ENCODE measurements at regions not wholly inside any gene's neighbourhood (a gene's known extent, or its start where the extent isn't known, plus 50 kb on each side); places are given as distances from the start of the nearest gene placed in this dataset.
"Not testable (repeated sequence)": the region's sequence is repeated elsewhere in the genome, so short reads cannot be mapped to it uniquely, and the experiment has no call there.

DNA sequence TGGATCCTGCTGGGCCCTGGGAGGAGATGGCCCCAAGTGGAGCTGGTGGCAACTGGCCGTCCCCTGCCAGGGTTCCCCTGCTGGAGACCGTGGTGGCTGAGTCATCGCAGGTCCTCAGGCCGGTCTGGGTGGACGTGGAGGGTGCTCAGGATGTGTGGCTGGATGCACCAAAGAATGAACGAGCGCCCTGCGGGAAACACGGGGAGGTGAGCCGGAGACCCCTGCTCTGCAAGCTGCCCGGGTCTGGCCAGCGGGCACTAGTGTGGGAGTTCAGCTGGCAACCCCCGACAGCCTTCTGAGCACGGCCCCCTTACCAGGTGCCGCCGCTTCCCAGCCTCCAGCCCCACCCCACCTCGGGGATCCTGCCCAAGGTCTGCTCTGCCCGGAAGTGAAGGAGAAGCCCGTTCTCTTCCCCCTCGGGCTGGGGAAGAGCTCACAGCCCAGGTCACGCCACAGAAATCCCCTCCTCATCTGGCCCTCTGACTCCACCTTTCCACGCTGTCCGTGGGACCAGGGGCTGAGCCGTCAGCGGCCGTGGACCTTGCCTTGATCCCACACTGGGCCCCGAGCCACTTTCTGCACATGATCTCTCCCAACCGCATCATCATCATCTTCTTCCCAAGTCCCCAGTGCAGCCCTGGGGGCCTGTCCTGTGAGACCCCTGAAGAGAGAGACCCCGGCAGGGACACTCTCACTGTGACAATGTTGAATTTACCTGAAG lies 165.5 kb downstream of the KIF26A start:
- DNase-seq (ENCODE audit: low read depth): no peak

- no peak for DNase-seq (ENCODE audit: low read depth)
These were observed 166.3 kb downstream of the KIF26A start for GRCh38 chr14:104304451-104305351.

DNA sequence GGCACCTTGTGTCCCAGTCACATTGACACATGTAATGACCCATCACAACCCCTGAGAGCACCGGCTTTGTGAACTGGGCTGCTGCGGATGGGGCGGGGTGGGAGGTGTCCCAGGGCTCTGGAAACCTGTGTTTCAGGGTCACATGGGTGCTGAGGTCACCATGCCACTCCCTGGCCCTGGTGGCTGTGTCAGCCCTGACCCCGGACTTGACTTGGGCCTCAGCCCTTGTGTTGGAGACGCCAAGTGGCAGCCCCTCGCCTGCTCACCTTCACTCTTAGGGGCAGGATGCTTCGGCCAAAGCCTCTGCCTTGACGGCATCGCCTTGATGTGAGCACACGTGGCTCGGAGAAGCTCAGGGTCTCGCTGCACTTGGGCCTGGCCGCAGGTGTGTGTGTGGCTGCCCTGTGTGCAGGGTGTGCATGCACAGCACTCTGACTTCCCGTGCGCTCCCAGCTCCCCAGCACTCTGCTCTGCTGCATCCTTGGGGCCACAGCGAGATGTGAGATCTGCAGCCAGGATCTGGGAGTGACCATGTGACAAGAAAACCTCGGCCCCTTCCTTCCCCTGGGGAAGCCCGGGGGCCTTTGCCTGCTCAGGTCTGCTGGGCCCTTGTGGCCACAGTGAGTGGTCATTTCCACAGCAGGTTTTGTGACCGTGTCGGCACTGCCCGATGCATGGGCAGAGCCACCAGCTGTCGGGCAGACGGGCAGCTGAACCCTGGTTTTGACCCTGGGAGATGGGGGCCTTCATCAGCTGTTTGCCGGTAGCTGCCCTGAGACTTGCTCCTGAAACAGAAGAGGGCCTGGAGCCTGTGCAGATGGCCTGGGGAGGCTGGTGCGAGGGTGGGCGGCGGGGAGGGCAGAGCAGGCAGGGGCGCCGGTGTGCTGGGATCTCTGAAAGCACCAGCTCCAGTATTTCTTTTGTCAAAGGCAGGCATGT lies 167.4 kb downstream of the KIF26A start:
- DNase-seq (ENCODE audit: low read depth): no peak

- DNase-seq (ENCODE audit: low read depth): no peak
These were observed 168.2 kb downstream of the KIF26A start for GRCh38 chr14:104306450-104307040.

- DNase-seq (ENCODE audit: low read depth): no peak
These were observed 168.8 kb downstream of the KIF26A start for GRCh38 chr14:104307246-104307626.

- no peak for DNase-seq (ENCODE audit: low read depth)
These were observed 169.4 kb downstream of the KIF26A start for GRCh38 chr14:104307627-104308401.

DNA sequence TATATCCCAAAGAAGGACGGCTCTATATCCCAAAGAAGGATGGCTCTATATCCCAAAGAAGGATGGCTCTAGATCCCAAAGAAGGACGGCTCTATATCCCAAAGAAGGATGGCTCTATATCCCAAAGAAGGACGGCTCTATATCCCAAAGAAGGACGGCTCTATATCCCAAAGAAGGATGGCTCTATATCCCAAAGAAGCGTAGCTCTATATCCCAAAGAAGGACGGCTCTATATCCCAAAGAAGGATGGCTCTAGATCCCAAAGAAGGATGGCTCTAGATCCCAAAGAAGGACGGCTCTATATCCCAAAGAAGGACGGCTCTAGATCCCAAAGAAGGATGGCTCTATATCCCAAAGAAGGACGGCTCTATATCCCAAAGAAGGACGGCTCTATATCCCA lies 170.1 kb downstream of the KIF26A start:
- not testable (repeated sequence) for DNase-seq (ENCODE audit: low read depth)

DNA sequence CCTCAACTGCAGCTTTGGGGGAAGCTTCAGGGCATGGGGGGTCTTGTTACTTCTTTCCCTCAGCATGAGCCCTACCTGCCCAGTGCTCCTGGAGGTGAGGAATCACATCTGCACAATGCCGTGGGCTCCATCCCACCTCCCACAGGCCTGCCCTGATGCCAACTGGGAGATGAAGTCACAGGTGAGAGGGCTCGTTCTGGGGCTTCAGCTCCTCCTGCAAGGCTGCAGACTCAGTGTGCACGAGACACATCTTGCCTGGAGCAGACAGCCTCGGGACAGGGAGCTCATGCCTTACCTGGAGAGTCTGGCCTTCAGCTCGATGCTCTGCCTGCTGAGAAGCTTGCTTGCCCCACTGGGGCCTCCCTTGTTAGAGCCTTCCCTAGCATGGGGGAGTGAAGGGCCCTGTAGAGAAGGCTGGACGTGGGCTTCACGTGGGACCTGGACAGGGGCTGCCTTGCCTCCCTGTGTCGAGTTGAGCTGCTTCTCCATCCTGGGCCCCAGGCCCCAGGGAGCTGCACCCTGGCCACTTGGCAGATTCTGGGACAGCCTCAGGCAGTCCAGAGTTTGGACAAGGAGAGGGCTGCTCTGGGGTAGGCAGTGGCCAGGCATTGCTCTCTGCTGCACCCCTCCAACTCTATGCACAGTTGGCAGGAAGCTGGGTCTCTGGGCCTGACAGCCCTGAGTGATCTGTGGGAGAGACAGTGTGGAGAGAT lies 171.4 kb downstream of the KIF26A start:
- no peak for DNase-seq (ENCODE audit: low read depth)

GRCh38 chr14:104311358-104311757 lies 173.0 kb downstream of the KIF26A start:
- no peak for DNase-seq (ENCODE audit: low read depth)

GRCh38 chr14:104313674-104314073 lies 175.3 kb downstream of the KIF26A start:
- DNase-seq (ENCODE audit: low read depth): no peak

DNA sequence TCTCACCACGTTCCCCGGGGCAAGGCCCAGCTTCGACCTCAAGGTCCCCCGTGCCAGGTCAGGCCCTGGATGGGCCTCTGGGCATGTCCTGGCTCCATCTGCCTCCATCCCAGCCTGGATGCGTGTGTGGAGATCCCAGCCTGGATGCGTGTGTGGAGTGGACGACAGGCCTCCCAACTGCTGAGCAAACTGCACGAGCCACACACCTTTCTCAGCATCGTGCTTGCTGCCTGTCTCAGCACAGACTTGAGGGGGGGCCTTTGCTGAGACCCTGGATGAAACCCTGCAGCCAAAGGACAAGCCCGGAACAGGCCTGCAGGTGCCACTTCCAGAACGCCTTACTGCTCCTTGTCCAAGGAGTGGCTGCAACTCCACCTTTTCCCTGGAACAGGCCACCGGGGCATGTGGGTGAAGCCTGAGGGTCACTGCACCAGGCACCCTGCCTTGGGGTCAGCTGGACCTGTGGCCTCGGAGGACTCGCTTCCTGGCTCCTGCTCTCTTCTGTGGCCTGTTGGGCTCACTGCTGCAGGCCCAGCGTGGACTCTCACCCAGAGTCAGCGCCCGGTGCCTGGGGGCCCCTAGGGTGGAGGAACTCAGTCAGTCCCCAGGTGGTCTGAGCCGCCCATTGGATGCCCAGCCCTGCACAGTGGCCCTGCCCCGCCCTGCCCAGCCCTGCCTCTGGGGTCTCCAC lies 176.0 kb downstream of the KIF26A start:
- DNase-seq (ENCODE audit: low read depth): no peak

- DNase-seq (ENCODE audit: low read depth): no peak
These were observed 176.8 kb downstream of the KIF26A start for GRCh38 chr14:104315169-104315568.

DNA sequence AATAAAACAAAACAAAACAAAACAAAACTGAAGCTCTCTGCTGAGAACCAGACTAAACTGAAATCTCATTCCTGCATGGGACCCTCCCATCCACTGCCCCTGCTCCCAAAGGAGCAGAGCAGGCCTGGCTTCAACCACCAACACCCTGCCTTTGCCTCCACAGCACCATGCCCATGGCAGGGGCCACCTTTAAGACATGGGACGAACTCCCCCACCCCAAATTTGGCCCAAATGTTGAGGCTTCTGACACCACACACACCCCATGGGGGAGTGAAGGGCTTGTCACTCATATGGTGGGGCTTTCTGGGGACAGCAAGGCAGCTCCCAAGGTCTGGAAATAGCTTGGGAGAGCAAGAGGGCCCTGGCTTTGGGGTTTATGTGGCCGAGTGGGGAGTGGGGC lies 177.2 kb downstream of the KIF26A start:
- DNase-seq (ENCODE audit: low read depth): no peak

- DNase-seq (ENCODE audit: low read depth): no peak
These were observed 177.8 kb downstream of the KIF26A start for GRCh38 chr14:104316121-104316722.

DNA sequence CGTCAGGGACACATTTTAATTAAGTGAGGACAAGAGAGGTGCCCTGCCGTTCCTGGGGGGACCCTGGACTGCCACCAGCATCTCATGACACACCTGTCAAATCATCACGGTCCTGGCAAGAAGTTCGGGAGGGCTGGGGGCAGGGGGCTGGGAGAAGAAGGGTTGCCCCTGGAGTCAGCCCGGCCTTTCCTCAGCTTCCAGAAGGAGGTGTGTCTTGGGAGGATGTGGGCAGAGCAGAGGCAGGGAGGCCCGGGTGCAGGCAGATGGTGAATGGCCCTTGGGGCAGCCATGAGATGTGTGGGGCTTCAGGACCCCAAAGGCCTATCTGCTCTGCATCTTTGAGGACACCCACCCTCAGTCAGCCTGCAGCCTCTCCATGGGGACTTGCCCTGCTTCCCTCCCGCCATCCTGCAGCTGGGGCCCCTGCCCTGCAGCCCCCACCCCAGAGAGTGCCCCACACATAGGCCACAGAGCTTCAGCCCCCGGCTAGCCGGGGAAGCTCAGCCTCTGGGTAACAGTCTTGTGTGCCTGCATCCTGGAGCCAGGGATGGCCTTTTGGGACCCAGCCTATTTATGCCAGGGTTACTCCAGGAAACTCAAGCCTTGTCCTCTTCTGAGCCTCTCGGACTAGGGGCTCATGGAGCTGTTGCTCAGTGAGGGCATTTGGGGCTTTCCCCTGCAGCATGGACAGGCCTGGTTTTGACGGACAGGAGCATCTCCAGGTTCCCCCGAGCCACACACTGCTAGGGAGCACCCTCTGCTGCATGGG lies 178.5 kb downstream of the KIF26A start:
- no peak for DNase-seq (ENCODE audit: low read depth)

GRCh38 chr14:104317492-104317805 lies 179.1 kb downstream of the KIF26A start:
- no peak for DNase-seq (ENCODE audit: low read depth)

DNA sequence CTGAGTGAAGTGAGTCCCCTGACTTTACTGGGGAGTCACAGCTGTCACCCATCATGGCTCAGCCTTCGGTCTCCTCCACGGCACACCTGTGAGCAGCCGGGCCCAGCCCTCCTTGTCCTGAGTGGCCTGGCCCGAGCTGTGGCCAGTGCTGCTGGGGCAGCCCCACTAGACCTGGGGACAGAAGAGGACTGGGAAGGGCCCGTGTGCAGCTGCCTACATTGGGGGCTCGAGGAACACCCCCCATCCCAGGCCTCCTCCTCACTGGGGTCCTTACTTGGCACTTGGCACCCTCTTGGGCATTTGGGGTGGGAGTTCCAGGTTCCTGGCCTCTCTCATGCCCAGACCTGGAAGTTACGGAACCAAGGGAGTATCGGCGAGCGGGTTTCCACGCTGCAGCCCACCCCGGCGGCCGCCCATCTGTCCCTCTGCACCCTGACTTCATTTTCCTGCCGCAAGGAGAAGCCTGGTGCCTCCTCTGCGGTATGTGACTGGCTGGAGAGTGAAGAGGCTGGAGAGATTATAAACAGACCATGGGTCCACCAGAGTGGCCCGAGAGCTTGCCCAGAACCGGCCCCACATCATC lies 179.7 kb downstream of the KIF26A start:
- DNase-seq (ENCODE audit: low read depth): no peak
